ENCODE measurements at regions not wholly inside any gene's neighbourhood (a gene's known extent, or its start where the extent isn't known, plus 50 kb on each side); places are given as distances from the start of the nearest gene placed in this dataset.

DNA sequence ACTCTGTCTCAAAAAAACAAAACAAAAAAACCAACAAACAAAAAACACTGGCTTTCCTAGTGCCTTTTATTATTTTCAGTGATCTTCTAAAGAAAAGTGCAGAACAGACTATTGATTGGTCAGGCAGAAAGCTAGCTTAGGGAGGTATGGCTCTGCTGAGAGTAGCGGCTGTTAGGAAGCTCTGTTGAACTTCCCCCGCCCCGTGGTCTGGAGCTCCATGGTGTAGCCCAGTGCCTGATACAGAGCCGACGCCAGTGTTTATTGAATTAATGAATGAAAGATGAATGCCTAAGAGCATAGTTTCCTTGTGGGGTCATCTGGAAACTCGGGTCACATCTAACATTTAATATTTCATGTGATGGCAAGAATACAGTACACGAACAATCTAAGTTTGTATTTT is 90.5 kb upstream of the ARMC3 start:
- Histone ChIP-seq H3K27me3 (ENCODE audit: control insufficient read depth, insufficient read depth, low read length) (no peaks in the 10 kb centered on the region), H3K4me2 (ENCODE audit: low read length) (no peak overlapping the region), H3K4me1 (no peaks in the 10 kb centered on the region), H3K27ac (no peak overlapping the region), H3K9ac (no peak overlapping the region), H3K4me3 (ENCODE audit: low read depth, low read length) (no peak overlapping the region), H3K9me3 (ENCODE audit: control insufficient read depth, low read length) (no peaks in the 10 kb centered on the region), H3K79me2 (no peaks in the 10 kb centered on the region), H2AFZ (no peak overlapping the region), H3K36me3 (ENCODE audit: control insufficient read depth, insufficient read depth, low read length) (no peaks in the 10 kb centered on the region)
- TF ChIP-seq, protein P1, sequence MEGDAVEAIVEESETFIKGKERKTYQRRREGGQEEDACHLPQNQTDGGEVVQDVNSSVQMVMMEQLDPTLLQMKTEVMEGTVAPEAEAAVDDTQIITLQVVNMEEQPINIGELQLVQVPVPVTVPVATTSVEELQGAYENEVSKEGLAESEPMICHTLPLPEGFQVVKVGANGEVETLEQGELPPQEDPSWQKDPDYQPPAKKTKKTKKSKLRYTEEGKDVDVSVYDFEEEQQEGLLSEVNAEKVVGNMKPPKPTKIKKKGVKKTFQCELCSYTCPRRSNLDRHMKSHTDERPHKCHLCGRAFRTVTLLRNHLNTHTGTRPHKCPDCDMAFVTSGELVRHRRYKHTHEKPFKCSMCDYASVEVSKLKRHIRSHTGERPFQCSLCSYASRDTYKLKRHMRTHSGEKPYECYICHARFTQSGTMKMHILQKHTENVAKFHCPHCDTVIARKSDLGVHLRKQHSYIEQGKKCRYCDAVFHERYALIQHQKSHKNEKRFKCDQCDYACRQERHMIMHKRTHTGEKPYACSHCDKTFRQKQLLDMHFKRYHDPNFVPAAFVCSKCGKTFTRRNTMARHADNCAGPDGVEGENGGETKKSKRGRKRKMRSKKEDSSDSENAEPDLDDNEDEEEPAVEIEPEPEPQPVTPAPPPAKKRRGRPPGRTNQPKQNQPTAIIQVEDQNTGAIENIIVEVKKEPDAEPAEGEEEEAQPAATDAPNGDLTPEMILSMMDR (IDR thresholded peaks at IDR 0.05), result no peak

DNA sequence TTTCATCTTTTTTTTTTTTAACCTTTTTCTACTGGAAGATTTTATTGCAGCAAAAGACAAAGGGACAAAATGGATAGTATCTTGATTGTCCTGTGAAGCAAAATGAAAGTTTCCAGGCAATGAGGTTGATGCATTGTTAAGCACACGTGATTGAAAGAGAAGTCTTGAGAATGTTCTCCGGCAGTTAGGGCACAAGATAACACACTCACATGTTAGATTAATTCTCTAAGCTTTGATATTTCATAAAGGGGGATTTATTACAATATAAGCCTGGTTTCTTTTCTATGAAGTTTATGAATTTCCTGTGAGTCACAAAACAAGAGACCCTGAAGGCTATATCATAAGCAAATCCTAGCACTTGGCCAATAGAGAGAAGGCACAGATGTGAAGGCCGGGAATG is 93.4 kb upstream of the ARMC3 start:
- no peaks in the 10 kb centered on the region for H3K79me2 ChIP-seq
- no peaks in the 10 kb centered on the region for H3K4me1 ChIP-seq
- H3K9ac ChIP-seq, result no peak overlapping the region
- H3K27me3 ChIP-seq (ENCODE audit: control insufficient read depth, insufficient read depth, low read length), result no peaks in the 10 kb centered on the region
- no peak overlapping the region for H3K27ac ChIP-seq
- H3K4me2 ChIP-seq (ENCODE audit: low read length), result no peak overlapping the region
- H3K4me3 ChIP-seq (ENCODE audit: low read depth, low read length), result no peak overlapping the region
- TF ChIP-seq, protein P1 (IDR thresholded peaks at IDR 0.05), result no peak
- no peaks in the 10 kb centered on the region for H3K36me3 ChIP-seq (ENCODE audit: control insufficient read depth, insufficient read depth, low read length)
- no peak overlapping the region for H2AFZ ChIP-seq
- no peaks in the 10 kb centered on the region for H3K9me3 ChIP-seq (ENCODE audit: control insufficient read depth, low read length)

GRCh38 chr10:22833781-22834180 is 94.1 kb upstream of the ARMC3 start:
- H3K4me3 ChIP-seq (ENCODE audit: low read depth, low read length), result no peak overlapping the region
- TF ChIP-seq, protein P1 (IDR thresholded peaks at IDR 0.05), result no peak
- H3K27me3 ChIP-seq (ENCODE audit: control insufficient read depth, insufficient read depth, low read length), result no peaks in the 10 kb centered on the region
- H3K9me3 ChIP-seq (ENCODE audit: control insufficient read depth, low read length), result no peaks in the 10 kb centered on the region
- no peaks in the 10 kb centered on the region for H3K4me1 ChIP-seq
- H3K4me2 ChIP-seq (ENCODE audit: low read length), result no peak overlapping the region
- no peak overlapping the region for H3K9ac ChIP-seq
- H3K79me2 ChIP-seq, result no peaks in the 10 kb centered on the region
- no peak overlapping the region for H2AFZ ChIP-seq
- H3K36me3 ChIP-seq (ENCODE audit: control insufficient read depth, insufficient read depth, low read length), result no peaks in the 10 kb centered on the region
- no peak overlapping the region for H3K27ac ChIP-seq

GRCh38 chr10:22833353-22833752 is 94.5 kb upstream of the ARMC3 start:
- Histone ChIP-seq H3K4me1 (no peaks in the 10 kb centered on the region), H3K9me3 (ENCODE audit: control insufficient read depth, low read length) (no peaks in the 10 kb centered on the region), H2AFZ (no peak overlapping the region), H3K27me3 (ENCODE audit: control insufficient read depth, insufficient read depth, low read length) (no peaks in the 10 kb centered on the region), H3K27ac (no peak overlapping the region), H3K9ac (no peak overlapping the region), H3K36me3 (ENCODE audit: control insufficient read depth, insufficient read depth, low read length) (no peaks in the 10 kb centered on the region), H3K4me2 (ENCODE audit: low read length) (no peak overlapping the region), H3K79me2 (no peaks in the 10 kb centered on the region), H3K4me3 (ENCODE audit: low read depth, low read length) (no peak overlapping the region)
- TF ChIP-seq, protein P1 (IDR thresholded peaks at IDR 0.05), result no peak

DNA sequence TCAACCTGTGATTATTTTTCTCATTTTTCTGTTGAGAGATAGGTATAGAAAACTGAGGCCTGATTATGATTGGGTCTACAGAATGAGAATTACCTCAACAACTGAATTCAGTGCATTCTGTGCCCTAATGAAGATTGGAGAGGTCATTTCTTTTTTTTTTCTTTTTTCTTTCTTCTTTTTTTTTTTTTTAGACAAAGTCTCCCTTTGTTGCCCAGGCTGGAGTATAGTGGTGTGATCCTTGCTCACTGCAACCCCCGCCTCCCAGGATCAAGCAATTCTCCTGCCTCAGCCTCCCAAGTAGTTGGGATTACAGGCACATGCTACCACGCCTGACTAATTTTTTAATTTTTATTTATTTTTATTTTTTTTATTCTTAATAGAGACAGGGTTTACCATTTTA is 95.0 kb upstream of the ARMC3 start:
- Histone ChIP-seq H3K4me2 (ENCODE audit: low read length) (no peak overlapping the region), H3K27ac (no peak overlapping the region), H3K79me2 (no peaks in the 10 kb centered on the region), H3K9me3 (ENCODE audit: control insufficient read depth, low read length) (no peaks in the 10 kb centered on the region), H3K4me3 (ENCODE audit: low read depth, low read length) (no peak overlapping the region), H3K4me1 (no peaks in the 10 kb centered on the region), H3K9ac (no peak overlapping the region), H2AFZ (no peak overlapping the region), H3K27me3 (ENCODE audit: control insufficient read depth, insufficient read depth, low read length) (no peaks in the 10 kb centered on the region), H3K36me3 (ENCODE audit: control insufficient read depth, insufficient read depth, low read length) (no peaks in the 10 kb centered on the region)
- TF ChIP-seq, protein P1 (IDR thresholded peaks at IDR 0.05), result no peak

Measured in parathyroid adenoma (tissue), 2 donors.